AG09309 (cell line): ENCODE measurements at regions not wholly inside any gene's neighbourhood (a gene's known extent, or its start where the extent isn't known, plus 50 kb on each side); places are given as distances from the start of the nearest gene placed in this dataset.

Experiments used
- DNase-seq: peaks from one replicate; pipeline ENCODE4 v3.0.0-alpha.2; 2010; ENCODE audit warnings: low read depth
- H3K4me3 ChIP-seq: 2 replicates; pipeline ENCODE4 v1.5.1; 2011; ENCODE audit warnings: mild to moderate bottlenecking, low read depth, low read length, moderate library complexity; ENCODE audit not compliant: control insufficient read depth
- TF ChIP-seq, protein P1 (sequence below): IDR thresholded peaks from 2 replicates; pipeline ENCODE4 v1.5.1; 2011; ENCODE audit warnings: mild to moderate bottlenecking, low read depth, low read length, inconsistent platforms; ENCODE audit not compliant: insufficient read depth, control insufficient read depth; ENCODE audit errors: missing control alignments

DNA sequence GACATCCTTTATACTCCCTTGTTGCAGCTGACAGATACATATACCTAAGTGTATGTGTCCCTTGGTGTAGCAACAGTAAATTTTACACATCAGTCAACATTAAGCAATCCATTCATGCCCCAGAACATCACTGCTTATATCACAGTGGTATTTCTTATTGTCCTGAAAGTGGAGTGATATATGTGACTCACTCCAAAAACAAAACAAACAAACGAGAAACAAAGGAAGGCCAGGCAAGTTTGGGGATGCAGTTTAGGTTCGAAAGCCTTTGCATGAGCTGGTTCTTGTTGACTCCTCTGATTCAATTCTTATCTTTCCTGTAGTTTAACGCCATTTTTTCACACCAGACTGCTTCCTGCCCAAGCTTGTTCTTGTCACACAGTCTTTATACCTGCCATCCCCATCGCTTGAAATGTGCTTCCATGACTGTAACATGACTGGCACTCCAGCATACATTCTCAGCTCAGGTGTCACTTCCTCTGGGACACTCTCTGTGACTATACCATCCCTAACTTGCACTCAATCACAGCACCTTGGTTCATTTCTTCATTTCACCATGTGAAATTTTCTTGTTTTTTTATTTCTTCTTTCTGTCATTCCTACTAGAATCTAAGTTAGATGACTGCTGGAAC lies 125.0 kb upstream of the TSHZ2 start:
- H3K4me3 ChIP-seq = no peak overlapping the region
- TF ChIP-seq, protein P1, sequence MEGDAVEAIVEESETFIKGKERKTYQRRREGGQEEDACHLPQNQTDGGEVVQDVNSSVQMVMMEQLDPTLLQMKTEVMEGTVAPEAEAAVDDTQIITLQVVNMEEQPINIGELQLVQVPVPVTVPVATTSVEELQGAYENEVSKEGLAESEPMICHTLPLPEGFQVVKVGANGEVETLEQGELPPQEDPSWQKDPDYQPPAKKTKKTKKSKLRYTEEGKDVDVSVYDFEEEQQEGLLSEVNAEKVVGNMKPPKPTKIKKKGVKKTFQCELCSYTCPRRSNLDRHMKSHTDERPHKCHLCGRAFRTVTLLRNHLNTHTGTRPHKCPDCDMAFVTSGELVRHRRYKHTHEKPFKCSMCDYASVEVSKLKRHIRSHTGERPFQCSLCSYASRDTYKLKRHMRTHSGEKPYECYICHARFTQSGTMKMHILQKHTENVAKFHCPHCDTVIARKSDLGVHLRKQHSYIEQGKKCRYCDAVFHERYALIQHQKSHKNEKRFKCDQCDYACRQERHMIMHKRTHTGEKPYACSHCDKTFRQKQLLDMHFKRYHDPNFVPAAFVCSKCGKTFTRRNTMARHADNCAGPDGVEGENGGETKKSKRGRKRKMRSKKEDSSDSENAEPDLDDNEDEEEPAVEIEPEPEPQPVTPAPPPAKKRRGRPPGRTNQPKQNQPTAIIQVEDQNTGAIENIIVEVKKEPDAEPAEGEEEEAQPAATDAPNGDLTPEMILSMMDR = no peak
- DNase-seq = no peak

DNA sequence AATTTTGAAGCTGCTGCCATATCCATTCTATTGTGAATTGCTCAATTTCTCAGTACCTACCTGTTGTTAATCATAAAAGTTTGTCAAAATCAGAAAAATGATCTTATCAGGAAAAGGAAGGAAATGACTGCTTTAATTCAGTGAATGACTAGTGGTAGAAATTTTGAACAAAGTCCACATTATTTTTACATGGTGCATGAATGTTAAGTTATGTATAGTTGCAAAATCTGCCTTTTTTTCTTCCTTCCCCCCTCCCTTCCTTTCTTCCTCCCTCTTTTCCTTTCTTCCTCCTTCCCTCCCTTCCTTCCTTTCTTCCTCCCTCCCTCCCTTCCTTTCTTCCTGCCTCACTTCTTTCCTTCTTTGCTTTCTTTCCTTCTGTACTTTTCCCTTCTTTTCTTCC lies 127.1 kb upstream of the TSHZ2 start:
- no peak overlapping the region for H3K4me3 ChIP-seq
- no peak for DNase-seq
- TF ChIP-seq, protein P1 = no peak

DNA sequence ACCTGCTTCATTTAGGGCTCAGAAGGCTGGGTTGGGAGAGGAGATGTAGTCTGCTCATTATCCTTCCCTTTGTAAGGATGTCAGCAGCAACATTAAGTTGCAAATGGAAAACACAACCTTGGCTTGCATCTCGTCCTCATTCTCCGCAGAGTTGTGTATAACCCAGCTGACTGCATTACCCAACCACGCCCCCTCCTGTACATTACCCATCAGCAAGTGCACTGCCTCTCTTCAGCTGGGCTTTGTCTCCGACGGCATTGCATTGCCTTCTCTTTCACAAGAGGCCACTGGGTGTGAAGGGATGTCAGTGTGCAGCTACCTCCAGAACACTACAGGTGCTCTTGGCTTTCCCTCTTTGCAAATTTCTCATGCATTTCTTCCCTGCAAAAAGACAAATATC lies 128.7 kb upstream of the TSHZ2 start:
- no peak for DNase-seq
- TF ChIP-seq, protein P1 = no peak
- no peak overlapping the region for H3K4me3 ChIP-seq

DNA sequence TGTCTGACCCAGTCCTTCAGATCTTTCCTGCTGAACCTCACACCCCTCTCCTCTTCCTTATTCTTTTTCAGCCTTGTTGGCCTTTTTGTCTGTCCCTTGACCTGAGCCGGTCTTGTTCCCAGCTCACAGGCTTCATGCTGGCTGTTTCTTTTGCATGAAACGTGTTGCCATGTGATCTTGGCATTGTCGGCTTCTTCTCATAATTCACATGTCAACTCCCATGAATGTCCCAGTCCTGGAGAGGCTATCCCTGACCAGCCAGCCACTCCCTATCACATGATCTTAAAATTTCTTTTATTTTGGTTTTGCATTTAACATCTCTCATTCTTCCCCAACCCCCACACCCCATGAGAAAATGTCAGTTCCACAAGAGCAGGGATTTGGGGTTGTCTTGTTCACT lies 131.2 kb upstream of the TSHZ2 start:
- DNase-seq = no peak
- no peak overlapping the region for H3K4me3 ChIP-seq
- TF ChIP-seq, protein P1 = no peak

DNA sequence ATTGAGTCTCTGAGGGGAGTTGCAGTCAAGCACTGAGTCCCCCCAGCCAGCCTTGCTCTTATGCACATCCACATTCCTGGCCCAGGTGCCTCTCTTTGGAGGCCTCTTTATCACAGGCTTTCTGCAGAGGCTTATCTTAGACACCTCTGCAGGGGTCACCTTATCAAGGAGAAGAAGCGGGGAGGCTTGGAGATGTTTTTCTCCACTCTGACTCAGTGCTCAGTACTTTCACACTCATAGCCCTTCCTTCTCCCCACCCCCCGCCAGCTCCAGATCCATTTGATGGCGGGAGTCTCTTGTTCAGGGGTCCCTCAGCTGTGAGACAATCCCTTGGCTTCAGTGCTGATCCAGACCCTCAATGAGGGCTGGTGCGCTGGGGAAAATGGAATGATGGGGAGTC lies 132.1 kb upstream of the TSHZ2 start:
- no peak for DNase-seq
- no peak overlapping the region for H3K4me3 ChIP-seq
- TF ChIP-seq, protein P1 = no peak

DNA sequence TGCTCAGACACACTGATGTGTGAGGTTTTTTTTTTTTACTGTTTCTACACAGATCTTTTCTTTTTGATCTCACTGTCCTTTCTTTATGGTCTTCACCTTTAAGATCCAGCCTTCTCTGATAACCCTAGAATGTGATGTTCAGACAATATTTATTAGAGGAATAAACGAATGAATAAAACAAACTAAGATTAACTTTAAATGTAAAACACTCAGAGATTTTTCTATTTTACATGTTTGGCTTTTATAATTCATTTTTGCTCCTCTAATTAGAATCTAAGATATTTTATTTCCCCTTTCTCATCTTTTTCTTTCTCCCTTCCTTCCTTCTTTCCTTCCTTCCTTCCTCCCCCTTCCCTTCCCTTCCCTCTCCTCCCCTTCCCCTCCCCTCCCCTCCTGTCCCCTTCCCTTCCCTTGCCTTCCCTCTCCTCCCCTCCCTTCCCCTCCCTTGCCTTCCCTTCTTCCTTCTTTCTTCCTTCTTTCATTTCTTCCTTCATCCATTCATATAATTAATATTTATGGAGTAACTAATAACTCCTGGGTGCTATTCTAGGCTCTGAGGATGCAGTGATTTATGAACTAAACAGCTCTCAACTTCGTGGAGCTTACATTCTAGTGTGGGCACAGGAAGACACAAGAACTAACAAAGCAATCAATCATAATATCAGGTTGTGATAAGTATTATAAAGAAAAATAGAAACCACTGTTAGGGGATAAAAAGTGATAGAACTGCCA lies 133.5 kb upstream of the TSHZ2 start:
- TF ChIP-seq, protein P1 = no peak
- H3K4me3 ChIP-seq = no peak overlapping the region
- DNase-seq = no peak
